Kidney epithelial cell (primary cell): ENCODE measurements at regions not wholly inside any gene's neighbourhood (a gene's known extent, or its start where the extent isn't known, plus 50 kb on each side); places are given as distances from the start of the nearest gene placed in this dataset.

Experiments used
- DNase-seq: peaks from one replicate; pipeline ENCODE4 v3.0.0-alpha.2; 2010; ENCODE audit warnings: low read depth
- H3K27me3 ChIP-seq: 2 replicates; pipeline ENCODE4 v1.6.0; 2011; ENCODE audit warnings: low read length; ENCODE audit not compliant: control insufficient read depth, insufficient read depth
- H3K36me3 ChIP-seq: 2 replicates; pipeline ENCODE4 v1.5.1; 2011; ENCODE audit warnings: low read length; ENCODE audit not compliant: control insufficient read depth, insufficient read depth
- H3K4me3 ChIP-seq: 2 replicates; pipeline ENCODE4 v1.5.1; 2011; ENCODE audit warnings: low read depth, mild to moderate bottlenecking, control low read depth, low read length
- CTCF ChIP-seq: IDR thresholded peaks from 2 replicates; pipeline ENCODE4 v1.5.1; 2011; ENCODE audit warnings: mild to moderate bottlenecking, moderate library complexity, low read length, control low read depth, inconsistent platforms; ENCODE audit not compliant: insufficient read depth, poor library complexity, severe bottlenecking

- Histone ChIP-seq H3K36me3 (no peaks in the 10 kb centered on the region), H3K27me3 (no peaks in the 10 kb centered on the region), H3K4me3 (no peak overlapping the region)
- no peak for TF ChIP-seq CTCF
- DNase-seq, result no peak
These were observed 135.9 kb upstream of the DYNLRB2 start for GRCh38 chr16:80404847-80405246.

- Histone ChIP-seq H3K4me3 (no peak overlapping the region), H3K27me3 (no peaks in the 10 kb centered on the region), H3K36me3 (no peaks in the 10 kb centered on the region)
- no peak for DNase-seq
- TF ChIP-seq CTCF, result no peak
These were observed 136.9 kb upstream of the DYNLRB2 start for GRCh38 chr16:80403894-80404293.

- DNase-seq, result no peak
- peaks cover 1% of the 10 kb centered on the region for H3K36me3 ChIP-seq
- no peak overlapping the region for H3K4me3 ChIP-seq
- no peaks in the 10 kb centered on the region for H3K27me3 ChIP-seq
- TF ChIP-seq CTCF, result no peak
These were observed 149.8 kb upstream of the DYNLRB2 start for GRCh38 chr16:80390871-80391489.

GRCh38 chr16:80390046-80390445 is 150.7 kb upstream of the DYNLRB2 start:
- Histone ChIP-seq H3K4me3 (no peak overlapping the region), H3K27me3 (no peaks in the 10 kb centered on the region), H3K36me3 (no peaks in the 10 kb centered on the region)
- no peak for DNase-seq
- TF ChIP-seq CTCF, result no peak

- H3K4me3 ChIP-seq, result no peak overlapping the region
- no peaks in the 10 kb centered on the region for H3K27me3 ChIP-seq
- H3K36me3 ChIP-seq, result no peaks in the 10 kb centered on the region
- no peak for DNase-seq
- TF ChIP-seq CTCF, result no peak
These were observed 151.5 kb upstream of the DYNLRB2 start for GRCh38 chr16:80389338-80389737.

GRCh38 chr16:80387318-80387921 is 153.4 kb upstream of the DYNLRB2 start:
- Histone ChIP-seq H3K27me3 (no peaks in the 10 kb centered on the region), H3K4me3 (no peak overlapping the region), H3K36me3 (no peaks in the 10 kb centered on the region)
- no peak for DNase-seq
- TF ChIP-seq CTCF, result peak; percentile 10
